IMR-90 (cell line): ENCODE measurements at regions not wholly inside any gene's neighbourhood (a gene's known extent, or its start where the extent isn't known, plus 50 kb on each side); places are given as distances from the start of the nearest gene placed in this dataset.

Experiments
- ATAC-seq: fragments of 200-7000 bp; cut with Tn5 transposase; 2 replicates; pipeline ENCODE4 v1.9.1; 2020; ENCODE audit warnings: low read depth, mild to moderate bottlenecking, moderate library complexity
- BruUV-seq: library from RNA; stranded (reverse); fragments of 400-500 nt; replicated peaks from 2 replicates; lab custom pipeline; 2021; lab: Mats Ljungman, UMichigan
- CTCF ChIA-PET: fragments of 300-600 bp; formaldehyde crosslinking; extraction: SDS; loops from one replicate; lab custom pipeline; 2021; ENCODE audit warnings: antibody characterized with exemption; lab: Yijun Ruan, JAX
- POLR2A ChIA-PET: fragments of 300-600 bp; sonication (Branson Sonifier 250); formaldehyde crosslinking; loops from one replicate; lab custom pipeline; 2022; ENCODE audit warnings: antibody characterized with exemption; ENCODE audit not compliant: unreplicated experiment; lab: Charles Lee
- DNase-seq: peaks from one replicate; pipeline ENCODE4 v3.0.0; 2013
- H2AFZ ChIP-seq: replicated peaks from 2 replicates; pipeline ENCODE3; 2013; ENCODE audit warnings: low read length, mild to moderate bottlenecking; ENCODE audit not compliant: poor library complexity
- H2AK5ac ChIP-seq: 2 replicates; pipeline ENCODE4 v1.6.1; 2013; ENCODE audit warnings: low read depth, low read length, inconsistent platforms
- H2AK9ac ChIP-seq: replicated peaks from 2 replicates; pipeline ENCODE3; 2013; ENCODE audit warnings: mild to moderate bottlenecking, low read depth, low read length, moderate library complexity; ENCODE audit not compliant: poor library complexity
- H2BK120ac ChIP-seq: 2 replicates; pipeline ENCODE4 v1.6.1; 2013; ENCODE audit warnings: low read depth, low read length, inconsistent platforms
- H2BK15ac ChIP-seq: 3 replicates; pipeline ENCODE4 v1.6.1; 2013; ENCODE audit warnings: low read depth, low read length, inconsistent platforms
- H2BK20ac ChIP-seq: 2 replicates; pipeline ENCODE4 v1.6.1; 2013; ENCODE audit warnings: low read depth, mild to moderate bottlenecking, inconsistent platforms, low read length, moderate library complexity
- H2BK5ac ChIP-seq: 2 replicates; pipeline ENCODE4 v1.6.1; 2013; ENCODE audit warnings: mild to moderate bottlenecking, low read depth, low read length, inconsistent platforms; ENCODE audit not compliant: poor library complexity, severe bottlenecking
- H3K14ac ChIP-seq: replicated peaks from 2 replicates; pipeline ENCODE4 v1.6.1; 2013; ENCODE audit warnings: low read depth, low read length, inconsistent platforms
- H3K18ac ChIP-seq: 2 replicates; pipeline ENCODE4 v1.6.1; 2013; ENCODE audit warnings: low read depth, low read length, control low read depth
- H3K23ac ChIP-seq: 2 replicates; pipeline ENCODE4 v1.6.1; 2013; ENCODE audit warnings: low read depth, low read length, inconsistent platforms
- H3K27ac ChIP-seq: 2 replicates; pipeline ENCODE4 v1.5.1; 2013; ENCODE audit warnings: mild to moderate bottlenecking, control low read depth, low read length; ENCODE audit not compliant: insufficient read depth
- H3K27me3 ChIP-seq: 2 replicates; pipeline ENCODE4 v1.6.1; 2013; ENCODE audit warnings: low read length; ENCODE audit not compliant: control insufficient read depth, insufficient read depth
- H3K36me3 ChIP-seq: 2 replicates; pipeline ENCODE4 v1.6.1; 2013; ENCODE audit warnings: low read length, mixed read lengths; ENCODE audit not compliant: control insufficient read depth, insufficient read depth
- H3K4ac ChIP-seq: 2 replicates; pipeline ENCODE4 v1.6.1; 2013; ENCODE audit warnings: low read depth, low read length, inconsistent platforms
- H3K4me1 ChIP-seq: 2 replicates; pipeline ENCODE4 v1.6.1; 2013; ENCODE audit warnings: low read length, mixed read lengths; ENCODE audit not compliant: control insufficient read depth, insufficient read depth
- H3K4me2 ChIP-seq: 2 replicates; pipeline ENCODE4 v1.6.1; 2013; ENCODE audit warnings: low read depth, mild to moderate bottlenecking, control low read depth, low read length, moderate library complexity
- H3K4me3 ChIP-seq: 2 replicates; pipeline ENCODE4 v1.5.1; 2013; ENCODE audit warnings: low read depth, mild to moderate bottlenecking, control low read depth, low read length, moderate library complexity; ENCODE audit not compliant: insufficient read depth
- H3K56ac ChIP-seq: 2 replicates; pipeline ENCODE4 v1.6.1; 2013; ENCODE audit warnings: low read length, inconsistent platforms; ENCODE audit not compliant: insufficient read depth; ENCODE audit errors: extremely low read depth
- H3K79me1 ChIP-seq, 2 experiments: 2 replicates each; pipeline ENCODE4 v1.6.1; 2013; ENCODE audit warnings: low read length in 2 of 2, inconsistent platforms in 1 of 2, low read depth in 1 of 2
- H3K9ac ChIP-seq: 2 replicates; pipeline ENCODE4 v1.6.1; 2013; ENCODE audit warnings: low read depth, low read length, control low read depth
- H3K9me1 ChIP-seq: 2 replicates; pipeline ENCODE4 v1.6.1; 2013; ENCODE audit warnings: low read length, inconsistent platforms; ENCODE audit not compliant: insufficient read depth
- H3K9me3 ChIP-seq: 2 replicates; pipeline ENCODE4 v1.6.1; 2013; ENCODE audit warnings: low read length; ENCODE audit not compliant: control insufficient read depth, insufficient read depth
- H4K20me1 ChIP-seq: 2 replicates; pipeline ENCODE4 v1.6.1; 2013; ENCODE audit warnings: low read length, inconsistent platforms; ENCODE audit not compliant: insufficient read depth
- H4K5ac ChIP-seq: 2 replicates; pipeline ENCODE4 v1.6.1; 2013; ENCODE audit warnings: mild to moderate bottlenecking, low read depth, low read length, control low read depth
- H4K8ac ChIP-seq, 2 experiments: 2 replicates each; pipeline ENCODE4 v1.6.1; 2013; ENCODE audit warnings: low read depth in 2 of 2, low read length in 2 of 2, control low read depth in 1 of 2, inconsistent platforms in 1 of 2
- H4K91ac ChIP-seq: 2 replicates; pipeline ENCODE4 v1.6.1; 2013; ENCODE audit warnings: low read depth, low read length, inconsistent platforms; ENCODE audit not compliant: insufficient read depth
- BHLHE40 ChIP-seq: fragments of 150-350 bp; IDR thresholded peaks from 2 replicates; pipeline ENCODE4 v1.6.1; 2016; ENCODE audit warnings: mild to moderate bottlenecking, low read depth, low read length
- CEBPB ChIP-seq: IDR thresholded peaks from 2 replicates; pipeline ENCODE4 v1.6.1; 2012; ENCODE audit warnings: low read depth, low read length, improper control_type of control experiment
- CHD1 ChIP-seq: IDR thresholded peaks from 2 replicates; pipeline ENCODE4 v1.6.1; 2012; ENCODE audit warnings: low read depth, low read length, improper control_type of control experiment
- ELK1 ChIP-seq: fragments of 150-350 bp; IDR thresholded peaks from 2 replicates; pipeline ENCODE4 v1.6.1; 2016; ENCODE audit warnings: low read depth, mild to moderate bottlenecking, low read length, moderate library complexity, borderline replicate concordance
- FOS ChIP-seq: fragments of 150-350 bp; IDR thresholded peaks from 2 replicates; pipeline ENCODE4 v1.6.1; 2016; ENCODE audit warnings: low read depth, low read length
- MAFK ChIP-seq: IDR thresholded peaks from 2 replicates; pipeline ENCODE4 v1.6.1; 2012; ENCODE audit warnings: low read depth, low read length, improper control_type of control experiment
- MAZ ChIP-seq: IDR thresholded peaks from 2 replicates; pipeline ENCODE4 v1.6.1; 2012; ENCODE audit warnings: low read depth, mild to moderate bottlenecking, low read length, improper control_type of control experiment, moderate library complexity, borderline replicate concordance
- MXI1 ChIP-seq: IDR thresholded peaks from 2 replicates; pipeline ENCODE4 v1.6.1; 2012; ENCODE audit warnings: low read depth, mild to moderate bottlenecking, low read length, moderate library complexity, borderline replicate concordance
- NFE2L2 ChIP-seq: fragments of 150-350 bp; IDR thresholded peaks from 2 replicates; pipeline ENCODE4 v1.6.1; 2016; ENCODE audit warnings: low read depth, mild to moderate bottlenecking, low read length
- POLR2A ChIP-seq: IDR thresholded peaks from 2 replicates; pipeline ENCODE4 v1.6.1; 2012; ENCODE audit warnings: mild to moderate bottlenecking, low read depth, low read length
- SMC3 ChIP-seq: fragments of 150-350 bp; IDR thresholded peaks from 2 replicates; pipeline ENCODE4 v1.6.1; 2016; ENCODE audit warnings: low read depth, mild to moderate bottlenecking, antibody characterized with exemption, low read length, moderate library complexity
- WGBS, 2 experiments: methylation state at CpG; one replicate each; pipeline versions ENCODE4 v1.1.5 to v1.1.7; 2013; ENCODE audit warnings: missing lambda C conversion rate in 2 of 2; ENCODE audit not compliant: insufficient read length in 1 of 2; ENCODE audit errors: extremely low coverage in 2 of 2; 5-methylcytosine and 5-hydroxymethylcytosine counted together
- dilution Hi-C: fragments of 300-500 bp; cut with HindIII; formaldehyde crosslinking; loops from one replicate; pipeline ENCODE4 v1.14.3; 2018; ENCODE audit warnings: low sequenced_read_pairs; ENCODE audit not compliant: unreplicated experiment
- in situ Hi-C: fragments of 300-500 bp; cut with MboI; formaldehyde crosslinking; loops from 3 replicates; pipeline ENCODE4 v1.14.3; 2019; ENCODE audit warnings: low sequenced_read_pairs, inconsistent platforms, mixed read lengths
- intact Hi-C: fragments of 100-400 bp; cut with micrococcal nuclease; formaldehyde crosslinking; loops from 2 replicates; pipeline ENCODE4 v1.10.0; 2022
- TF ChIP-seq, protein P1 (sequence below): conservative IDR thresholded peaks from 2 replicates; pipeline ENCODE4 v1.5.1; 2012; ENCODE audit warnings: mild to moderate bottlenecking, low read depth, low read length, improper control_type of control experiment

GRCh38 chr10:37588299-37588698, 269.1 kb downstream of the ZNF248 start:
- H3K4me3 ChIP-seq: no peak overlapping the region
- no peak overlapping the region for H2BK15ac ChIP-seq
- no peak overlapping the region for H3K4me2 ChIP-seq
- no peak overlapping the region for H3K14ac ChIP-seq
- H3K36me3 ChIP-seq: no peaks in the 10 kb centered on the region
- dilution Hi-C loops (no loop called here), in situ Hi-C loops (no loop called here), intact Hi-C loops (no loop called here)
- no peak overlapping the region for H2AFZ ChIP-seq
- no peak overlapping the region for H3K9ac ChIP-seq
- H3K4me1 ChIP-seq: no peaks in the 10 kb centered on the region
- H3K9me3 ChIP-seq: peaks cover 13% of the 10 kb centered on the region
- H4K5ac ChIP-seq: no peak overlapping the region
- H3K27ac ChIP-seq: no peak overlapping the region
- ChIA-PET CTCF (no interaction called here), POLR2A (no interaction called here)
- no peak overlapping the region for H2AK9ac ChIP-seq
- H3K27me3 ChIP-seq: no peaks in the 10 kb centered on the region
- H3K23ac ChIP-seq: no peak overlapping the region
- H3K79me1 ChIP-seq: no peaks in the 10 kb centered on the region
- H2BK5ac ChIP-seq: no peak overlapping the region
- WGBS, 2 experiments: 87% methylated on average over 3 of the region's 6 CpGs; no CpG with 5 or more reads in 1 of the 2 experiments
- no TSS peak for BruUV-seq
- H4K20me1 ChIP-seq: no peaks in the 10 kb centered on the region
- TF ChIP-seq CHD1: no peak
- no peak for TF ChIP-seq BHLHE40
- no peak for TF ChIP-seq MXI1
- TF ChIP-seq POLR2A: no peak
- TF ChIP-seq NFE2L2: no peak
- TF ChIP-seq MAZ: no peak
- no peak for TF ChIP-seq SMC3
- TF ChIP-seq ELK1: no peak
- TF ChIP-seq FOS: no peak
- TF ChIP-seq CEBPB: no peak
- no peak for TF ChIP-seq MAFK
- TF ChIP-seq, protein P1, sequence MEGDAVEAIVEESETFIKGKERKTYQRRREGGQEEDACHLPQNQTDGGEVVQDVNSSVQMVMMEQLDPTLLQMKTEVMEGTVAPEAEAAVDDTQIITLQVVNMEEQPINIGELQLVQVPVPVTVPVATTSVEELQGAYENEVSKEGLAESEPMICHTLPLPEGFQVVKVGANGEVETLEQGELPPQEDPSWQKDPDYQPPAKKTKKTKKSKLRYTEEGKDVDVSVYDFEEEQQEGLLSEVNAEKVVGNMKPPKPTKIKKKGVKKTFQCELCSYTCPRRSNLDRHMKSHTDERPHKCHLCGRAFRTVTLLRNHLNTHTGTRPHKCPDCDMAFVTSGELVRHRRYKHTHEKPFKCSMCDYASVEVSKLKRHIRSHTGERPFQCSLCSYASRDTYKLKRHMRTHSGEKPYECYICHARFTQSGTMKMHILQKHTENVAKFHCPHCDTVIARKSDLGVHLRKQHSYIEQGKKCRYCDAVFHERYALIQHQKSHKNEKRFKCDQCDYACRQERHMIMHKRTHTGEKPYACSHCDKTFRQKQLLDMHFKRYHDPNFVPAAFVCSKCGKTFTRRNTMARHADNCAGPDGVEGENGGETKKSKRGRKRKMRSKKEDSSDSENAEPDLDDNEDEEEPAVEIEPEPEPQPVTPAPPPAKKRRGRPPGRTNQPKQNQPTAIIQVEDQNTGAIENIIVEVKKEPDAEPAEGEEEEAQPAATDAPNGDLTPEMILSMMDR: no peak
- H2BK120ac ChIP-seq: no peak overlapping the region
- H2BK20ac ChIP-seq: no peak overlapping the region
- H3K18ac ChIP-seq: no peak overlapping the region
- H4K91ac ChIP-seq: no peak overlapping the region
- no peaks in the 10 kb centered on the region for H3K9me1 ChIP-seq
- no peak for DNase-seq
- H3K4ac ChIP-seq: no peak overlapping the region
- no peak overlapping the region for H4K8ac ChIP-seq
- H3K56ac ChIP-seq: no peak overlapping the region
- ATAC-seq: no peak
- no peak overlapping the region for H2AK5ac ChIP-seq
